ENCODE measurements at regions not wholly inside any gene's neighbourhood (a gene's known extent, or its start where the extent isn't known, plus 50 kb on each side); places are given as distances from the start of the nearest gene placed in this dataset.

DNA sequence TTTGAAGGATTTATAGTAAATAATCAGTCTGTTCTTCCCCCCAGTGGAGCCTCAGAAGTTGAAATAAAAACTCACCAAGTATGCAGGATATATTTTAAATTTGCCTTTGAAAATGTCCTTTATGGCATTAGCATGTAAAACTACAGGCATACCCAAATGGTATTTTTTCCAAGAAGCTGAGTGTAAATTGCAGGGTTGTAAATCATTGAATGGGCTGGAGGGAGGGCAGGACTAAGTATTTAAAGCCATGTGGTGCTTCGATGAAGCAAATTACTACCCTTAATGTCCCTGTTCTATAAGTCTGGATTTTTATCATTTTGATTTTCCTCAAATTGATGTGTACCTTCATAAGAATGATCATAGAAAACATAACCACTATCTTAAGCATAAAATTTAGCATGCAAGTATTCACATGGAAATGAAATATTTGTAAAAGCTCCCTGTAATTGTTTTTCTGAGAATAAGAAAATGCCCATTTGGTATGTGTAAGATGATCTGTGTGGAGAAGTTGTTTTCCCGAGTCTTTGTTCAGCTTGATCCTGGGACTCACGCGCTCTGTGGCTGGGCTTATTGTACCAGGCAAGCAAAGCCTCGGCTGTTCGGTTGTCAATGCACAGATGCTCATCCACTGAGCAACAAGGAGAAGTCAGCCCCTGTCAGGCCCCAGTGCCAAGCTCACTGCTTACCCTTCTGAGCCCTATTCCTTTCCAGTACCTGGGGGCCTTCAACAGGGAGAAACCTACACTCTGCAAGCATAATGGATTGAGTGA lies 66.7 kb downstream of the CD164 start:
- DNase-seq (ENCODE audit: low read depth): no peak

DNA sequence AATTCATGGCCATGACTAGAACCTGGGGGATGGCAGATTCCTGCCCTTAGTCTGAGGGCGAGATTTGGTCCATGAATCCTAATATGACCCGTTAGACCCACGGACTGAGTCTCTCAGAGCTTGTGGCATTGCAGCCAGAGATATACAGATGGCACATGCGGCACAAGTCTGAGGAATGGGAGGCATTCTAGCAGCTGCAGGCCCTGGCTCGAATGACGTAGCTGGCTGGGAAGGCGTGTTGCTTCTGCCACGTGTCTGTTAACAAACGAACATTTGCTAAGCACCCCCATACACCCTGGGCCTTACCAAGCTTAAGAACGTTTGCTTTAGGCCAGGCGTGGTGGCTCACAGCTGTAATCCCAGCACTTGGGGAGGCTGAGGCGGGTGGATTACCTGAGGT lies 68.0 kb downstream of the CD164 start:
- no peak for DNase-seq (ENCODE audit: low read depth)

GRCh38 chr6:109313139-109313538 lies 69.1 kb downstream of the CD164 start:
- no peak for DNase-seq (ENCODE audit: low read depth)

DNA sequence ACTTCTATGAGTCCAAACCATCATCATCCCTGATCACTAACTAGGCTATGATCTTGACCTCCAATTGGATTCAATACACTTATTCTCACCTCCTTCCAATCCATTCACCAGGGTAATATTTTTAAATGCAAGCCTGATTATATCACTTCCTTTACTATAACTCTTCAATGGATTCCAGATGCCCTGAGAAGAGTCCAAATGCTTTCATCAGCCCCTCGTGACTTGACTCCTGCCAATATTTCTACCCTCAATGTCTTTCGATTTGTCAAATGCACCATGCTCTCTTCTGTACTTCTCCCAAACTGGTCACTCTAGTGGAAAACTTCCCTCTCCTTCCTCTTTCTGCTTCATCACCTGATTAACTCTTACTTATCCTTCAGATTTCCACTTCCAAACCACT lies 70.8 kb downstream of the CD164 start:
- DNase-seq (ENCODE audit: low read depth): no peak

DNA sequence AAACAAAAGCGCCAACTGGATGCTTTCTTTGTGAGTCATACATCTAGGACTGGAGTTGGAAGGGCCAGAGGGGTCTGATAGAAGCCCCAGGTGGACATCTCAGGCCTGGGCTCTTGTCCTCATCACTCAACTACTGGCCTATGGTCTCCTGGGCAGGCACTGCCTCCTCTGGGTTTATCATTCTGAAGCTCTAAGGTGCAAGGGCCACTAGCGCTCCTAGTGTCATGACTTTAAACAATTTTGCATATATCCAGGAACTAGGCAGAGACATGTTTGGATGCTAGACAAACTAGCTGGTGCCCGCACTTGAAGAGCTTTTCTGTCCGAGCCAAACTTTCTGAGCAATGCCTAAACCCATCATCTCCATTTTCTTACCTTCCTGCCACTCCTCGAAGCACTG lies 72.3 kb downstream of the CD164 start:
- DNase-seq (ENCODE audit: low read depth): no peak

- DNase-seq (ENCODE audit: low read depth): peak; percentile 96
Observed at GRCh38 chr6:109308018-109308492, 74.2 kb downstream of the CD164 start.

DNA sequence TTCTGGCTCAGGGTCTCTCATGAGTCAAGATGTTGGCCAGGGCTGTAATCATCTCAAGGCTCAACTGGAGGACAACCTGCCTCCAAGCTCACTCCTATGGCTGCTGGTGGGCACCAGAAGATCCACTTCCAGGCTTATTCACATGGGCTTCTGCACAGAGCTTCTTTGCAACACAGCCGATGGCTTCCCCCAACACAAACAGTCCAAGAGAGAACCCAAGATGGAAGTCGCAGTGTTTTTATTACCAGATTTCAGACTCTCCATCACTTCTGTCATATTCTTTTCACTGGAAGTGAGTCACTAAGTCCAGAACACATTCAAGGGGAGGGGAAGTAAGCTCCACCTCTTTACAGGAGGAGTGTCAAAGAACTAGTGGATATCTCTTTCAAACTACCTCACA lies 75.5 kb downstream of the CD164 start:
- DNase-seq (ENCODE audit: low read depth): peak; percentile 37

GRCh38 chr6:109305028-109305427 lies 77.2 kb downstream of the CD164 start:
- DNase-seq (ENCODE audit: low read depth): no peak

GRCh38 chr6:109304284-109305015 lies 77.8 kb downstream of the CD164 start:
- DNase-seq (ENCODE audit: low read depth): peak; percentile 59

DNA sequence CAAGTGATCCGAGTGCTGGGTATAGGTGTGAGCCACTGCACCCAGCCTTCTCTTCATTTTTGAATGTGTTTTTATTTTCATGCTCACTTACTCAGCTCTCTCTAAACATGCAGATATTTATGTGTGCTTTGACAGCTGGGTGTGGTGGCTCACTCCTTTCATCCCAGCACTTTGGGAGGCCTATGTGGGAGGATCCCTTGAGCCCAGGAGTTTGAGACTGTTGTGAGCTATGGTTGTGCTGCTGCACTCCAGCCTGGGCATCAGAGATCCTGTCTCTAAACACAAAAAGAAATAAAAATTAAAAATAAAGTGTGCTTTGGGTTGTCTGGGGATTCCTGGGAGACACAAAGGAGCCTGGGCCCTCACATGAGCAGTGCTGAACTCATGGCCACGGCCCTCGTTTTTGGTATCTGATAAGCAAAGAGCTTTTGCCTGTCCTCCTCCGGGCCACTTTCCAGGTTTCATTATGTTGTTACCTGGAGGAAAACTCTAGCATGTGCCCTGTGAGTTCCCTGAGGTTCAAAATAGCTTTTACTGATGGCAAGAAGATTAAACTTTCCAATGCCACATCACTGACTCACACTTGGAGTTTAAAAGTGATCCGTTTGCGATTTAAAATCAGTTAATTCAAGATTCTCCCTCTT lies 78.5 kb downstream of the CD164 start:
- DNase-seq (ENCODE audit: low read depth): no peak

DNA sequence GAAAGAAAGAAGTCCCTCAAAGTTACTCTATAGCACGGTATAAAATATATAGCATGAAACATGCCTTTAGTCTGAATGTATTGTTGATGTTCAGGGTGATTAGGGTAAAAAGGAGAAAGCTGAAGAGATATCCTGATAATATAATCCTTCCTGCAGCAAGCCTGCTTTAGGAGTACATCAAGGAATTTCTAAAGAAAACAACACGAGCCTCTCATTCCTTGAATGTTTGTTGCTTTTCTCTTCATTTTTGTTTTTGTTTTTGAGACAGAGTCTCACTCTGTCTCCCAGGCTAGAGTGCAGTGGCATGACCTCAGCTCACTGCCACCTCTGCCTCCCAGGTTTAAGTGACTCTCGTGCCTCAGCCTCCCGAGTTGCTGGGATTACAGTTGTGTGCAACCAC lies 79.1 kb downstream of the CD164 start:
- DNase-seq (ENCODE audit: low read depth): no peak

- DNase-seq (ENCODE audit: low read depth): no peak
Observed at GRCh38 chr6:109302176-109302575, 80.1 kb downstream of the CD164 start.

DNA sequence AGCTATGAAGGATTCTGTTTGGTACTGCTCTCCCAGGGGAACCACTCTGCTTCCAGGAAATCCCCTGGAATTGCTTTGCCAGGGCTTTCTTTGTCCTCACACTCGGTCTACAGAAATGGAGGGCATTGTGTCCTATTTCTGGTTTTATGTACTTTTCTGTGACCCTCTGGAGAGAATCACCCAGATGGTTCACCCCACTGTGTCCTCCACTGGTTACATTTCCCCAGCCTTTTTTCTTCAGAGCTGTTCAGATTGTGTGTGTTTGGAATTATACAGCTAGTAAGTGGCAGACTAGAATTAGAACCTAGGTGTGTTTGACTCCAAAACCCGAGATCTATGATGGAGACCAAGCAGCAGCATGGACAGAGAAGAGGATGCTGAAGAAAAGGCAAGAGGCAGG lies 80.8 kb downstream of the CD164 start:
- DNase-seq (ENCODE audit: low read depth): no peak

GRCh38 chr6:109300874-109301273 lies 81.4 kb downstream of the CD164 start:
- DNase-seq (ENCODE audit: low read depth): no peak

GRCh38 chr6:109299776-109300564 lies 82.3 kb downstream of the CD164 start:
- DNase-seq (ENCODE audit: low read depth): no peak

GRCh38 chr6:109299265-109299607 lies 83.0 kb downstream of the CD164 start:
- no peak for DNase-seq (ENCODE audit: low read depth)

DNA sequence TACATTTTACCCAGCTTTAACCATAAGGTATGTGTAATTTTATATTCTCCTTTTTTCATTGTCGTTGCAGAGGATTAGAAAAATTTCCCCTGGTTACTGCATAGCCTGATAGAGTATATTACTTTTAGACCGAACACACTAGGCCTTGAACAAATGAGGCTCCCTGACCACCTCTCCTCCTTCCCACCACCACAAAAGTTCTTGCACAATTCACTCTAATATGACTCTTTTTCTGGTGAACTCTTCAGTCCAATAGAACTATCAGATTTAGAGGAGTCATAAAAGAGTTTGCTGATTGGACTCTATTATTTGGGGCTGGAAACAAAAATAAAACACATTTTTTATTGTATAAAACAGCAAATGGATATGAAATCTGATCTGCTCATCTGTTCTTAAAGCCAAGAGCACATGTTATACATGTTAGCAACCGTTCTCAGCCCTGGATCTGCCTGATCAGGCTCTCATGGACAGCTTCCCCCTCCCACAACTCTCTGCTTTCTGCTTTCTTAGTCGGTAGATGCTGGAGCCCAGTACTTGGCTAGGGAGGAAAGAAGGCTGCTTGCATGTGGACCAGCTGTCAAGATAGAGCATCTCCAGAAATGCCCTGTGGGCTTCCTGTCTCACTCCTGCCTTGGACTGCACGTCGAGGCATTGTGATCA lies 83.5 kb downstream of the CD164 start:
- no peak for DNase-seq (ENCODE audit: low read depth)

DNA sequence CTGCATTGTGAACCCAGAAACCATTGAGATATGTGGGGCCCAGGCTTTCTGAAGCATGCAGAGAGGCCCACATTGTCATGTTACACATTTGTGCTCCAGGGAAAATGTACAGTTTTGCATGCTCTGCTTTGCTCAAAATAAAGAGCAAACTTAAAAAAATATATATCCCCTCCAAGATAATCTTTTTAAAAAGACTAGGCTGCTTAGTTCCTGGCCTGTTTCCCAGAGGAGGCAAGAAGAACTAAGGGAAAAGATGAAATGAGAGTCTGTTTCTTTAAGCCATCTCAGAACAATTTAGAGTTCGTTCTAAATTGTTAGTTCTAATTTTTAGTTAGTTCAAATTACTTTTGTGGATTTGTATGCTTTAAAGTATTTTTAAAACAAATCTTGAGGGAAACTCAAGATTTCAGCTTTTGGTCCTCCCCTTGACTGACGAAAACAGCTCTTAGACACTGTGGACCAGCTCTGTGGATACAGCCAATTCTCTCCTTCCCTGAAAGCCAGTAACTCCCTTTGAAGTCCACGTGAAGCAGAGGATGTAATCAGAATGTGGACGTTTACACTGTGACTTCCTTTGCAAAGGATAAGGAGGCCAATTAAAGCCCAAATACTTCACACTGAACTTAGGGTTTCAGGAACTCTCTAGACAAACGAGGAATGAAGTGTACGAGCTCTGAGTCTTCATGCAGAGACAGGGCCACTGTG lies 84.7 kb downstream of the CD164 start:
- no peak for DNase-seq (ENCODE audit: low read depth)

DNA sequence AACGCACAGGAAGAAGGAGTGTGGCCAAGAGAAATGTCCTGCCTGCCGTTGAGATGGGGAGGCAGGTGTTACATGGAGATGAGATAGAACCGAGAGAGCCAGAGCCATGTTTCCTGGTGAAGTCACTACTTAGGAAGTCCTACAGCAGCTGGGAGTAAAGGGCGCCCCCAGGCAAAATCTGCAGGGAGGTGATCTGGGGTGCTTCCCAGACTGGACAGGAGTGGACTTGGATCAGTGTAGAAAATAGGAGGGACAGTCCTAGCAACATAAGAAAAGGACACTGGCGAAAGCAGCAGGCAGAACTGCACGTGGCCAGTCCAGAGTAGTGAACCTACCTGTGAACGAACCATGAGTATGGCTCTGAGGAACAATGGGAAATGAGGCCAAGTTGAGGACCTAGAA lies 85.3 kb downstream of the CD164 start:
- peak; percentile 40 for DNase-seq (ENCODE audit: low read depth)

DNA sequence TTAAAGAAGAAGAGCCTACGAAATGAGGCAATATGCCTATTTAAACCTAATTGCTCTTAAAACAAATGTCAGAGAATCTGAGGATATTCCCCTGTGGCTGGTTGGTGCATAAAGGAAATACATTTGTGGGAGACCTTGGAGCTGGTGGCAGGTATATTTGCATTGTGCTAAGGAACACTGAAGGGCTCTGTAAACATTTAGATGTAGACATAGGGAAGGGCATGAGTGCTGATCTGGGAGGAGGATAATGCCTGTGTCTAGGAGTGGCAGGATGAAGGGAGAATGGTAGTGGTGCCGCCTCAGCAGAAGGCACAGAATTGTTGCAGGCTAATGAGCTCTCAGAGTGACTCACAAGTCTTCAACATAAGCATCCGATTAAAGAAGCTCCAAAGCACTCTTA lies 85.8 kb downstream of the CD164 start:
- DNase-seq (ENCODE audit: low read depth): no peak

DNA sequence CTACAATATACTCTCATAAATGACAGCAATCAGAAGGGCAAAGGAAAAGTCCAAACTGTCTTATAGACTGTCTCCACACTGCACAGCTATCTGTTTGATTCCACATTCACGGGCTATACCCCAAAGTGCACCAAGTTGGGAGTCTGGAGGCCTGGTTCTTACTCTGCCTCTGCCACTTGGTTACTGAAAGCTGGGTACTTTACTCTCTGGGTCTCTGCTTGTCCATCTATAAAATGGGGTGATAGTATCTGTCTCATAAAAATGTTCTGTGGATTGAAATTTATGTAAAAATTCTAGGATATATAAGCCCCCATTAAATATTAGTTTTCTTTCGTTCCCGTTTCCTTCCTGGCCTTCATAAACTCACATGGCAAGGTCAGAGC lies 86.5 kb downstream of the CD164 start:
- no peak for DNase-seq (ENCODE audit: low read depth)

All from LHCN-M2 (cell line).